ENCODE measurements at regions not wholly inside any gene's neighbourhood (a gene's known extent, or its start where the extent isn't known, plus 50 kb on each side); places are given as distances from the start of the nearest gene placed in this dataset.

DNA sequence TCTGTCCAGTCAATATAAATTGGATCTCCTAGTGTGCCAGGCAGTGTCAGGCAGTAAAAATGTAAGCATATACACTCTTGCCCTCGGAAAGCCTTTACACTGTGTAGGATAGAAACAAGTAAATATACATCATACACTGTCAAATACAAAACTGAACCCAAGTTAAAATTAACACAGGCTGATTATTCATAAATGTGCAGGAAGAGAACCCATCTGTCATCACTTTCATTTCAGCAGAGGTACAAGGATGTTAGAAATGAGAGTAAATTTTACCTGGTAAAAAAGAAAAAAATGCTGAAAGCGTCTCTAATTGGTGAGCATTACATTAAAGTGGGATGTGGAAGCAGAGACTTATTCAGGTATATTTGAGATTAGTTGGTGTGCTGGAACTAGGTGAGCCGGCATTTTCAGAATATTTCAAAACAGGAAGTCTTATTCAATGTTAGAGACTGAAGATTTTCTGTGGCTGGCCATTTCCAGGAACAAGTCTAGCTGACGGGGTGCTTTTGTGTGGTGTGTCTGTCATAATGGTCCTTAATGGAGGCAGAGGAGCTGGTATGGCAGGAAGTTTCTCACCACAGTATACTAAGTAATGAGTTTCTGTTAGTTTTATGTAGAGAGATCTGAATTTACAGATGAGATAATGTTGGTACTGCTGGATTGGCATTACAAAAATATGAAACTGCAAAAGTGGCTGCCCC lies 192.6 kb downstream of the CASP12 start:
- Histone ChIP-seq H3K27me3 (ENCODE audit: control insufficient read depth, insufficient read depth, low read length) (no peaks in the 10 kb centered on the region), H3K27ac (ENCODE audit: insufficient read depth, low read length) (no peak overlapping the region), H3K79me2 (ENCODE audit: control insufficient read depth, insufficient read depth, low read length) (no peaks in the 10 kb centered on the region), H3K4me3 (replicated peaks in 1 of 4; ENCODE audit: control extremely low read depth in 1 of 4, insufficient read depth in 1 of 4, low read depth in 3 of 4, low read length in 4 of 4) (no peak overlapping the region), H3K9ac (ENCODE audit: insufficient read depth, low read length) (no peak overlapping the region), H3K4me1 (ENCODE audit: control insufficient read depth, extremely low read depth, insufficient read depth, low read length) (peaks cover 2% of the 10 kb centered on the region), H2AFZ (ENCODE audit: low read length) (peak overlapping the region; percentile 66), H3K36me3 (ENCODE audit: control insufficient read depth, insufficient read depth, low read length) (no peaks in the 10 kb centered on the region), H3K9me3 (ENCODE audit: control insufficient read depth, insufficient read depth, low read depth, low read length) (no peaks in the 10 kb centered on the region), H4K20me1 (ENCODE audit: control insufficient read depth, extremely low read depth, insufficient read depth, low read length) (no peaks in the 10 kb centered on the region), H3K4me2 (ENCODE audit: extremely low read depth, insufficient read depth, low read length) (no peak overlapping the region)
- no peak for TF ChIP-seq EZH2 (IDR thresholded peaks at IDR 0.05; ENCODE audit: low read length, missing control alignments)
- TF ChIP-seq, protein P1, sequence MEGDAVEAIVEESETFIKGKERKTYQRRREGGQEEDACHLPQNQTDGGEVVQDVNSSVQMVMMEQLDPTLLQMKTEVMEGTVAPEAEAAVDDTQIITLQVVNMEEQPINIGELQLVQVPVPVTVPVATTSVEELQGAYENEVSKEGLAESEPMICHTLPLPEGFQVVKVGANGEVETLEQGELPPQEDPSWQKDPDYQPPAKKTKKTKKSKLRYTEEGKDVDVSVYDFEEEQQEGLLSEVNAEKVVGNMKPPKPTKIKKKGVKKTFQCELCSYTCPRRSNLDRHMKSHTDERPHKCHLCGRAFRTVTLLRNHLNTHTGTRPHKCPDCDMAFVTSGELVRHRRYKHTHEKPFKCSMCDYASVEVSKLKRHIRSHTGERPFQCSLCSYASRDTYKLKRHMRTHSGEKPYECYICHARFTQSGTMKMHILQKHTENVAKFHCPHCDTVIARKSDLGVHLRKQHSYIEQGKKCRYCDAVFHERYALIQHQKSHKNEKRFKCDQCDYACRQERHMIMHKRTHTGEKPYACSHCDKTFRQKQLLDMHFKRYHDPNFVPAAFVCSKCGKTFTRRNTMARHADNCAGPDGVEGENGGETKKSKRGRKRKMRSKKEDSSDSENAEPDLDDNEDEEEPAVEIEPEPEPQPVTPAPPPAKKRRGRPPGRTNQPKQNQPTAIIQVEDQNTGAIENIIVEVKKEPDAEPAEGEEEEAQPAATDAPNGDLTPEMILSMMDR (conservative IDR thresholded peaks at IDR 0.05 in 1 of 2, IDR thresholded peaks at IDR 0.05 in 1 of 2; ENCODE audit: low read depth in 1 of 2, low read length in 2 of 2) = no peak
- peak in 1 of 2 donors; percentile 57 for DNase-seq (ENCODE audit: low read depth in 2 of 2)

DNA sequence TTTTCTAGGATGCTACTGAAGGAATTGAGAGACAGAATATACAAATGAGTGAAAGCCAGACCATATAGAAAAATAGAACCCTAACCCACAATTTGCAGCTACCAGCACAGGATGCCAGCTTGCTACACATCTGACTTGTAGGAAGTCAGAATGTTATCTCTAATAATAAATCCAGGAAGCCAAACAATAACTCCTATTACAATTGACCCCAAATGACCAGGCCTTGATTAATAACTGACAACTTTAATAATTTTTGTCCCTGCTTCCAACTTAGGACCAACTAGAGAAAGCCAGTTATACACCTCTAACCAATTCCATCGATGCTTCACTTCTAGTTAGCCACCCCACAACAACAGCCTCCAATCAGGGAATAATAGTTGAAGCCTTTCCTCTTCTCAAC lies 193.4 kb downstream of the CASP12 start:
- Histone ChIP-seq H3K9me3 (ENCODE audit: control insufficient read depth, insufficient read depth, low read depth, low read length) (no peaks in the 10 kb centered on the region), H3K36me3 (ENCODE audit: control insufficient read depth, insufficient read depth, low read length) (no peaks in the 10 kb centered on the region), H3K4me1 (ENCODE audit: control insufficient read depth, extremely low read depth, insufficient read depth, low read length) (peaks cover 2% of the 10 kb centered on the region), H3K9ac (ENCODE audit: insufficient read depth, low read length) (no peak overlapping the region), H3K79me2 (ENCODE audit: control insufficient read depth, insufficient read depth, low read length) (no peaks in the 10 kb centered on the region), H3K27me3 (ENCODE audit: control insufficient read depth, insufficient read depth, low read length) (no peaks in the 10 kb centered on the region), H3K4me3 (replicated peaks in 1 of 4; ENCODE audit: control extremely low read depth in 1 of 4, insufficient read depth in 1 of 4, low read depth in 3 of 4, low read length in 4 of 4) (no peak overlapping the region), H3K4me2 (ENCODE audit: extremely low read depth, insufficient read depth, low read length) (no peak overlapping the region), H3K27ac (ENCODE audit: insufficient read depth, low read length) (no peak overlapping the region), H4K20me1 (ENCODE audit: control insufficient read depth, extremely low read depth, insufficient read depth, low read length) (no peaks in the 10 kb centered on the region), H2AFZ (ENCODE audit: low read length) (no peak overlapping the region)
- no peak for DNase-seq (ENCODE audit: low read depth in 2 of 2)
- TF ChIP-seq, protein P1 (conservative IDR thresholded peaks at IDR 0.05 in 1 of 2, IDR thresholded peaks at IDR 0.05 in 1 of 2; ENCODE audit: low read depth in 1 of 2, low read length in 2 of 2) = no peak
- no peak for TF ChIP-seq EZH2 (IDR thresholded peaks at IDR 0.05; ENCODE audit: low read length, missing control alignments)

DNA sequence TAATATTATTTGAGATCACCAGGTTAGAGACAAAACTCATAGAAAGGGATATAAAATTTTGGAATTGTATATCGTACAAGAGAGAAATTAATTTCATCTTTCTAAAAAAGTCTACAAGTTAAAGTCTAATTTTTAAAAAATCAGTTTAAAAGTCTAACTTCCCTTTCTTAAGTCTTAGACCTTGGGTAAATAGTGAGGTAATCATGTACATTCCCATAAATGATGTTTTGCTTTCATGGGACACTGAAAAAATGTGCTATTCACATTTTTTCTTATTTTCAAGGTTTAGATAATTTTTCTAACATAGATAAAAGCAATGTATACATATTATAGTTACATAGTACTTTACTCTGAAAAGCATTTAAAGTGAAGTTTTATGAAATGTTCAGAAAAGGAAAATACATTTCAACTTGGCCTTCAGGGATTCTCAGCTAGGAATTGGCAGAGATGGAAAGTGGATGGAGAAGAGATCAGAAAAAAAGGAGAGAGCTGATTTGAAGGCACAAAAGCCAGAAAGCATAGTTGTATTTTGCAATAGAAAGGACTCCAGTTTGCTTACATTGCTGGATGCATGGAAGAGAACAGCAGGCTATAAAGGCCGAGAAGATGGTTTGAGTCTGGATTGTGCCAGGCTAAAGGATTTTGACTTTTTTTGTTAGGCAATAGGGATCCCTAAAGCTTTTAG lies 194.0 kb downstream of the CASP12 start:
- TF ChIP-seq, protein P1 (conservative IDR thresholded peaks at IDR 0.05 in 1 of 2, IDR thresholded peaks at IDR 0.05 in 1 of 2; ENCODE audit: low read depth in 1 of 2, low read length in 2 of 2) = no peak
- TF ChIP-seq EZH2 (IDR thresholded peaks at IDR 0.05; ENCODE audit: low read length, missing control alignments) = no peak
- H3K4me1 ChIP-seq (ENCODE audit: control insufficient read depth, extremely low read depth, insufficient read depth, low read length) = peaks cover 2% of the 10 kb centered on the region
- H3K4me3 ChIP-seq (replicated peaks in 1 of 4; ENCODE audit: control extremely low read depth in 1 of 4, insufficient read depth in 1 of 4, low read depth in 3 of 4, low read length in 4 of 4) = no peak overlapping the region
- no peaks in the 10 kb centered on the region for H4K20me1 ChIP-seq (ENCODE audit: control insufficient read depth, extremely low read depth, insufficient read depth, low read length)
- no peak for DNase-seq (ENCODE audit: low read depth in 2 of 2)
- H3K79me2 ChIP-seq (ENCODE audit: control insufficient read depth, insufficient read depth, low read length) = no peaks in the 10 kb centered on the region
- H3K36me3 ChIP-seq (ENCODE audit: control insufficient read depth, insufficient read depth, low read length) = no peaks in the 10 kb centered on the region
- no peak overlapping the region for H3K27ac ChIP-seq (ENCODE audit: insufficient read depth, low read length)
- H3K9ac ChIP-seq (ENCODE audit: insufficient read depth, low read length) = no peak overlapping the region
- H2AFZ ChIP-seq (ENCODE audit: low read length) = no peak overlapping the region
- no peaks in the 10 kb centered on the region for H3K27me3 ChIP-seq (ENCODE audit: control insufficient read depth, insufficient read depth, low read length)
- no peak overlapping the region for H3K4me2 ChIP-seq (ENCODE audit: extremely low read depth, insufficient read depth, low read length)
- H3K9me3 ChIP-seq (ENCODE audit: control insufficient read depth, insufficient read depth, low read depth, low read length) = no peaks in the 10 kb centered on the region
